ENCODE measurements at regions not wholly inside any gene's neighbourhood (a gene's known extent, or its start where the extent isn't known, plus 50 kb on each side); places are given as distances from the start of the nearest gene placed in this dataset.
"Not testable (repeated sequence)": the region's sequence is repeated elsewhere in the genome, so short reads cannot be mapped to it uniquely, and the experiment has no call there.

DNA sequence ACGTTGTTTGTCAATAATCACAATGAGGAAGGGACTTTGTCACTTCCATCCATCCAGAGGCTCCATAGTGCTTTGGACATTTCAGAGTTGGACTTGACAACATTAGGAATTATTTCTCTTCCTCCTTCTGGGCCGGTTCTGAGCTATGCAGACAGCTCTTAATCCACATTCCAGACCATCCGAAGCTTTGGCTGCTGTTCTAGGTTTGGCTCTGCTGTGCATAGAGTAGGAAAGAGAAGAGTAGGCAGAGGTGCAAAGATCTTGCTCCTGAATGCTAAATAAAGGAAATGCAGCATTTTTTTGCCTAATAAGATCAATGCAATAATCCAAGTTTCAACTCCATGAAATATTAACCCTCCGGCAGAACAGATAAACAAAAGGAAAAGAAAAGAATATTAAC is 216.3 kb upstream of the PRNP start:
- no peak for DNase-seq (ENCODE audit: low spot score)

DNA sequence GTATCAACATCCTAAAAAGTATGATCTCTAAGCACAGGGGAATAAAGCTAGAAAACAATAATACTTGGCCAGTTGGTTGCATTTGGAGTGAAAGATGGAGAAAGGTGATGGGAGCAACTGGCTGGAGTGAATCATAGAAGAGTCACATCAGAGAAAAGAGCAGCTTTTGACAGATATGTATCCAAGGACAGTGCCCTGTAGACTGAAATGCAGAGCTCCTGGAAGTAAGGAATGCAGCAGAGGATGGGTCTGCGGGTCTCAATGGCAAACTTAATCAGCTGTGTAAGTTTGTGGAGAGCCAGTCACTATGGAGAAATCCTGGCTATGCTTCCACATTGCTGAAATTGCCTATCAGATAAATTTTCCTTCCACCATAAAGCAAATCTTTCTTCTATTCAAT is 218.1 kb upstream of the PRNP start:
- no peak for DNase-seq (ENCODE audit: low spot score)

DNA sequence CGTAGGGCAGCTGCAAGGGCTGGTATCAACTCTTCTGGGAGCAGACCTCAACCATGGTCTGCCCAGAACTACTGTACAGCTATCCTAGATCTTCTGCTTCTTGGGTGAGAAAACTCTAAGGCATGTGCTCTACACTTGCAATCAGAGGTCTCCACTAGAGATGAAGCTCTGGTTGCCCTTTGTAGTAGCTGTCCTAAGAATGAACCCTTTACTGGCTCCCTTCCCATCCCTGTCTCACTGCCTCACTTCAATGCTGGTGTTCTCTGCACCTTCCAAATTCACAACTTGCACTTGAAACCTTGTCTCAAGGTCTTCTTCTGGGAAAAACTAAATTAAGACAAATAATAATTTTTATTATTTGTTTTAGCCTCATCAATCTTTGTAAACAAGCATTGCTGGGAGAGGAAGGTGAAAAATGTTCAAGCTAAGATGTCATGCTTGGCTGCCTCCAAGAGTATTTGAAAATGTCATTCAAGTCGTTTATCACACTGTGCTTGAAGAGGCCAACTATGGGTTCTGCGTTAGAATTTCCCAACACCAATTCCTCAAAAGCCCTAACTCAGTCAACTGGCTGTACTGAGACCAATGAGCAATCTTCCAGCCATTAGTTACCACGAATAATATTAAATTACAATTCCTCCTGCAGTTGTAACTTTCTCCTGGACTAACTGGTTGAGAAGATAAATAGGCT is 216.9 kb upstream of the ADRA1D start:
- no peak for DNase-seq (ENCODE audit: low spot score)

DNA sequence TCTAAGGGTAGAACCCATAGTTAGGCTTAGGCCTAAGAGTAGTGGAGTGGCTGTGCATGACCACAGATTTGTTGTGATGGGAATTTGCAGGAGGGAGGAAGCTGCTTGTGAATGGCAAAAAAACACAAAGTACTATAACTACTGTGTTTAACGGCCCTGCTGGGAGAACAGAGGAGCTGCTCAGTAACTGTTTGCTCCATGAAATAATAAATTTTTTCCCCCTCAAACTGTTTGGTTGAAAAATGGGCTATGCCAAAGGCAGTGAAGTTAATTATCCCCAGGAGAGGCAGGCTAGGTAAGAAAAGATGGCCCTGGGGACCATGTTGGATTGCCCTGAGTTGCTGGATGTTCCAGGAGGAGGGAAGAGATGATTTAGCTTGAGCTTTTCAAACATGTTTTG is 216.1 kb upstream of the ADRA1D start:
- DNase-seq (ENCODE audit: low spot score), result no peak

DNA sequence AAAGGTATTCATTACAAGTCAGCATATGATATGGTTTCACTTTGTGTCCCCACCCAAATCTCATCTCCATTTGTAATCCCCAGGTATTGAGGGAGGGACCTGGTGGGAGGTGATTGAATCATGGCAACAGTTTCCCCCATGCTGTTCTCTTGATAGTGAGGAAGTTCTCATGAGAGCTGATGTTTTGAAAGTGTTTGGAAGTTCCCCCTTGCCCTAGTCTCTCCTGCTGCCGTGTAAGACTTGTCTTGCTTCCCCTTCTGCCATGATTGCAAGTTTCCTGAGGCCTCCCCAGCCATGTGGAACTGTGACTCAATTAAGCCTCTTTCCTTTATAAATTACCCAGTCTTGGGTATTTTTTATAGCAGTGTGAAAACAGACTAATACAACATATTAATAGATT is 213.7 kb upstream of the ADRA1D start:
- DNase-seq (ENCODE audit: low spot score), result not testable (repeated sequence)

DNA sequence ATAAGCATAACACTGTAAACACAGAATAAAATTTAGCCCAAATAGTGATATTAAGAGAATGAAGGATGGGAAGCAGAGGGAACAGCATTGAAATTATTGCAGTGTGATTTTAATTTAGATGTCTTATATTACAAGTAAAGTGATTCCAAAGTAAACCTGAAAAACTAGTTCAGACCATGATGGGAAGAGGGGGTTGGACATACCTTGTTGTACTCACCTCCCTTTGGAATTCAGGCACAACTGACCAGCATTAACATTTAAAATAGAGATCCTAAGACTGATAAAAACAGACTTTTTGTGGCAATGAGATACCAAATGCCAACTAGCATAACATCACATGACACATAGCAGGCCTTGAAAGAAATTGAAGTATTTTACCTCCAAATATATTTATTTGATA is 210.0 kb upstream of the ADRA1D start:
- peak; percentile 40 for DNase-seq (ENCODE audit: low spot score)

DNA sequence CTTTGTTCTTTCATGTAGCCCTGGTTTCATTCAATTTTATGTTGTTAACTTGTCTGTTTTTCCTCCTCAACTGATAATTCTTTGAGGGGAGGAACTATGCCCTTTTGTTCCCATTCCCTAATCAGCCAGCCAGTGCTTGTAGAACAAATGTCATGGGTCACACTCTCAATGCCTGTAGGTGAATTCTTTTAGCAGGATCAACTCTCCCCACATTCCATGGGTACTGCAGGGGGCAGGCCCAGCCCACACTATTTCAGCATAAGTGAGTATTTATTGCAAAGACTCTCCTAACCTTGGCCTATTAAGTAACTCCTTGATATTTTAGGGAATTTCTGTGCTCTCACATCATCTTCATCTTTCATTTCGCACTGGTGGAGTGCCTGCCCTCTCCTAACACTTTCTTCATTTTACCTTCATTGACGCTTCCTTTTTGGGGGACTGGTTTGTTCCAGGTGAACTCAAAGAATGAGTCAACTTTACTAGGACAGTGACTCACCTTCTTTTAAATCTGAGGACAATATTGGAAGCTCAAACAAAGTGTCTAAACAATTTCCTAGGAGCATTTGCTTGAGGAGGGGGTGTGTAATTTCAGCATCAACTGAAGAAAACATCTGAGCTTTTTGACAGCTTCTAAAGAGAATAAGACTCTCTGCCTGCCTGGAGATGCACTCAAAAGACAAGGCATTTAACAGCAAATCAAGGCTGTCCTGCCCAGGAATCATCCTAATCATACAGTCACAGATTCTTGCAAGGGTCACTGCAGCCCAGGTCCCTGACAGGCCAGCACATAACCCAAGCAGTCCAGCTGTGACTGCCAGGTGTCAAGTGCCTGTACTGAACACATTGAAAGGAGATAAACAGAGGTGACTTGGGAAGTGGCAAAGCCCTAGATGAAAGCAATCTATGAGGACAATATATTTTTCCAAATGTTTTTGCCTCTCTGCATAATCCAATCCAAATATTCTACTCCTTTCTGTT is 208.8 kb upstream of the ADRA1D start:
- peak; percentile 26 for DNase-seq (ENCODE audit: low spot score)

DNA sequence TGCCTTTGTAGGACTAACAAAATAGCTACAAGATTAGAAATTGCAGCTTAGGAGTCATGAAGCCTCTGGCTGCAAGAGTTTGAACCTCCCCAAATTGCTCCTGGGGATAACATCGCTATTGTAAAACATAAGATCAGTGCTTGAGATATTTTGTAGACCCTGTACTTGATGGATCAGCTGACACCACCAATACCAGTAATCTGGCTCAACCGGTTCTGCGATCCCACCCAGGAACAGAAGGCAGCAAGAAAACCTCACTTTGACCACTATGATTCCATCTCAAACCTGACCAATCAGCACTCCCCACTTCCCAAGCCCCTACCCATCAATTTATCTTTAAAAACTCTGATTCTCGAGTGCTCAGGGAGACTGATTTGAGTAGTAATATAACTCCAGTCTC is 206.9 kb upstream of the ADRA1D start:
- DNase-seq (ENCODE audit: low spot score), result no peak

DNA sequence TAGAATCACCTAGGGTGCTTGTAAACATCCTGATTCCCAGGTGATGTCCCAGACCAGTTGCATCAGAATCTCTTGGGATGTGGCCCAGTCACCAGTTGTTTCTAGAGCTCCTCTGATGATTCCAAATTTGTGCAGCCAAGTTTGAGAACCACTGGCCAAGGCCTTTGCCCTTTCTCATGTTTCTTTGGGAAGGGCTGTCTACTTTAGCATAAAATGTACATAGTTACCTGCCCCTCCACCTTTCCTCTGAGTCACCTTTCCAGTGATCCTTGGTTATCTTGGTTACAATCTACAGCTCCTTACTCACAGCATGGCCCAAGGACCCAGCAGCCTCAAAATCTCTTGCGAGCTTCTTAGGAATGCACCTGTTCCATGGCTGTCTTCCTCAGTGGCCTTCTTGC is 206.2 kb upstream of the ADRA1D start:
- DNase-seq (ENCODE audit: low spot score), result peak; percentile 28

DNA sequence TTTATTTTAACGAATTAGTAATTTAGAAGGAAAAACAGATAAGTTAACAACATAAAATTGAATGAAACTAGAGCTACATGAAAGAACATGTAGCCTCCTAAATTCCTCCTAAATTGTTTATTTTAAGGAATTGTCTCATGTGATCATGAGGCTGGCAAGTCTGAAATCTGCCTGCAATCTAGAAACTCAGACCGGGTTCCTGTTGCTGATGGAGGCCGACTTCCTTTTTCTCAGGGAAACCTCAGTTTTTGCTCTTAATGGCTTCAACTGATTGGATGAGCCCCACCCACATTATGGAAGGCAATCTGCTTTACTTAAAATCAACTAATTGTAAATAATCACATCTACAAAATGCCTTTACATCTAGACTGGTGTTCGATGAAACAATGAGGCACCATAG is 205.0 kb upstream of the ADRA1D start:
- DNase-seq (ENCODE audit: low spot score), result no peak

DNA sequence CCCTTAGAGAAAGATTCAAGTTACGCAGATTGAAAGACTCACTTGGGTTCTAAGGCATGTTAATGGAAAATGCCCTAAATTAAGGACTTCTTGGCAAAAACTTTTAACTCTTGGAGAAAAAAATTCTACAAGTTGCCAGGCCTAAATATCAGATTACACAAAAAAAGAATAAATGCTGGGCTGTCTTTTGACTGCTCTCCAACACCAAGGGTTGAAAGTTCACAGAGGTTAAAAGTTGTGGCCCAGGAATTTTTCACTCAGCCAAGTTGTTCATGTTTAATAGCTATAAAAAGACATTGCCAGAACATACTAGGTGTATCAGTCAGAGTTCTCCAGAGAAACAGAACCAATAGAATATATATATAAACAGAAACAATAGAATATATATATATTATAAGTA is 204.3 kb upstream of the ADRA1D start:
- no peak for DNase-seq (ENCODE audit: low spot score)

DNA sequence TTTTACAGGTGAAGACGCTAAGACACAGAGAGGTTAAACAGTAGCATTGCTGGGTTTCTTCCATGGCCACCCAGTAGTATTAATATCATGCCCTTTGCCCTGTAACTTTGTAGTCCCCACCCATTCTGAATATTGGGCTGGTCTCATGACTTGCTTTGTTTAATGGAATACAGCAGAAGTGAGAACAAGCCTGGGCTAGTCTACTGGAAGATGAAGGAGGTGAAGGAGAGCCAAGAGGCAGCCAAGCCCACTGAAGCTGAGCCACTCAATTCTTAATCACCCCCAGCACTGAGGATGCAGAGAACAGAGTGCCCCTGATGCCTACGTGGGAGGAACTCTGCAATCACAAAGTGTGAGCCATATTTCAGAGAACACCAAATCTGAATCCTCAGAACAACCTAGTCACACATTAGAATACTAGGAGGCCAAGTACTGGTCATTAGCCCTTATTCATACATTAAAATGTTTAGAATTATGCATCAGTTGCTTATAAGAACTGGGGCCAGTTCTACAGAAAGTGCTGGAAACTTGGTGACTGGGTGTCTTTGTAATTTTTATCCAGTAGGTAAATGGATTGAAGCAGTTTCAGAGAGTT is 202.5 kb upstream of the ADRA1D start:
- DNase-seq (ENCODE audit: low spot score), result no peak

DNA sequence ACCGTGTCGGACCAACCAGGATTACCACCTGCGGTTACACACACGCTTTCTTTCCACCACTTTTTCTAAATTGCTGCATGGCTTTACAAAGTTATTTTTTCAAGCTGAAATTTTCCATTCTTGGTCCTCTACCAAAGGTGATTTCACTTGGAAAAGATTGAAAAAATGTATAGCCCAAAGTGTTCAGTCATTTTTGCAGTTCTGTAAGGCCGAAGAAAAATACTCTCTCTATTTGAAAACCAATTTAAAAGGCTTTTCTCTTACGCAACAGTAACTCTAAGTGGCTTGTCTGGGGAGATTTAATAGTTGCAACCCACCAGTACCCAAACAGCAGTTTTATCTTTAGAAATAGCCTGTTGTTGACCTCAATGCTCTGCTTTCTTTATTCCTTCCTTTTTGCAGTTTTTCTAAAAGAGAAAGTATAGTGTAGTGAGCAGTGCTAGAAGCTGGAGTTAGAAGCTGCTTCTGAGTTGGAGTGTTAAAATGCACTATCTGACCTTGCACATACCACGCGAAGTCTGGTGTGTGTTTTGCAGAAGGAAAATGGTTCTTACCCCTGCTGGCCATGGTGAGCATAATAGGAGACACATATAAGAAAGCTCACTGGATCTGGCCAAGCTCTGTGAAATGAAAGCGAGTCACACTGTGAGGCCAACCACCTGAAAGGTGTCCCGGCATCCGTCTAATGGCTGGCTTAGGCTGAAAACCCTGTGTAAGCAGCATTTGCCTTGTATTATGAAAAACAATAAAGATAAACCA is 201.0 kb upstream of the ADRA1D start:
- DNase-seq (ENCODE audit: low spot score), result peak; percentile 34

DNA sequence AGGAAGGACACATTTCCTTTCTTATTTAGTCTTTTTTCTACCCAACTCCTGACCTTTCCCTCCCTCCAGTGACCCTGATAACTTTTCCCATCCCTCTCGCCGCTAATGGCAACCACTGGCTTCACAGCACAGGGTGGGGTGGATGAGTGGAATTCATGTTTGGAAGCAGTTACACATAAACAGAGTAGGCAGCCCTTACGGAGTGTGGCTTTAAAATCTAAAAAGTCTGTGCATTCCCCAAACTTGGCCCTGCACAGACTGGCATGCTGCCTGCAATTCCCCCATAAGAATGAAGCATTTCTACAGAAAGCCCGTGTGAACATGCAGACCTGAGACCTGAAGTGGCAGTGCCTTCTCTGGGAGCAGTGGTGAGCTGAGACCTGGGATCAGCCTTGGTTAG is 196.7 kb upstream of the ADRA1D start:
- DNase-seq (ENCODE audit: low spot score), result no peak

DNA sequence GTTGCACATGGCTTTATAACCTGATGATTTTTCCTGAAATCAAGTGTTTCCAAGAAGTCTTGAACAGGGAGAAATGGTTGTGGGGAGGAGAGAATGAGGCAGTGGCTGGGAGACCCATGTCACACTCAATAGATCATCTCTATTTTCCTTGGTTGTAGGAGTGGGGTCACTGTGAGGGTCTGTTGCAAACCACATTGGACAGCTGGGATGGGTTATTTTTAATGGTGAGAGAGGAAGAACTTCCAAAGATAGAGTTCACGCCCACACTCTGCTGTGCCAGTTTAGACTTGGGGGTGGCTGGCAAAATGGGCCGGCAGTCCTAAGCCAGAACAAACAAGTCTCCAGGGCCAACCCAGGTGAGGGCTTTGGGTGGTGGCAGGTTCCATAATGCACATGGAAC is 196.2 kb upstream of the ADRA1D start:
- DNase-seq (ENCODE audit: low spot score), result no peak

DNA sequence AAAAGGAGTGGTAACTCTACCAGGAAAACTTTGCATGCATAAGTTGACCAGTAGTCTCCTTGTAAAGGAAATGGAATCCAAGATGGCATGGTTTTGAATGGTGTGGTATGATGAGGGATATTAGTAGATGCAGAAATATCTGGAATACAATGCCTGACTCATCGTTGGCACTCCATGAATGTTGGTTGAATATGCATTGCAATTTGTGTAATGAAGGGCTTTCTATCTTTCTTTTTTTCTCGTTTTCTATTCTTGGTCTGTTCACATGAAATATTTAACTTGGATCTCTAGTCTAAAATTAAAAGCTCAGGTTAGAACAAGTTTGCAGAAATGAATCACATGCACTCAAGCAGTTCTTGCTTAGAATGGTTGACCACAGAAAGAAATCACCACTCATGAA is 195.3 kb upstream of the ADRA1D start:
- DNase-seq (ENCODE audit: low spot score), result no peak

DNA sequence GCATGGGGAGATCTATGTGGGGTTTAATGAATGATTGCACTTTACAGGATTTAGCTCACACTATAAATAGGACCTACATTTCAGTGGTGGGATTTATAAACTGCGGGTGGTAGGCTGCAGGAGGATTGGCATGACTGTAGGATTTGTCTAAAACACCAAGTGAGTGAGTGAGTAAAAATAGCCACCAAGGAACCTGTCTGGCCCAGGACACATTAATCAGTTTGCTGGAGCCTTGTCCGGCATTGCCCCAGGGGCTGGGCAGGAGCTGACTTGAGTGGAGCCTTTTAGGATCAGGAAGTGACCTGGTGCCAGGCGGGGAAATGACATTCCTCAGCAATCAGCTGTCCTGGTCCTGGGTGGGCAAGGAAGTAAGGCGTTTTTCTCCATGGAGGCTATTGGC is 193.9 kb upstream of the ADRA1D start:
- DNase-seq (ENCODE audit: low spot score), result peak; percentile 13

DNA sequence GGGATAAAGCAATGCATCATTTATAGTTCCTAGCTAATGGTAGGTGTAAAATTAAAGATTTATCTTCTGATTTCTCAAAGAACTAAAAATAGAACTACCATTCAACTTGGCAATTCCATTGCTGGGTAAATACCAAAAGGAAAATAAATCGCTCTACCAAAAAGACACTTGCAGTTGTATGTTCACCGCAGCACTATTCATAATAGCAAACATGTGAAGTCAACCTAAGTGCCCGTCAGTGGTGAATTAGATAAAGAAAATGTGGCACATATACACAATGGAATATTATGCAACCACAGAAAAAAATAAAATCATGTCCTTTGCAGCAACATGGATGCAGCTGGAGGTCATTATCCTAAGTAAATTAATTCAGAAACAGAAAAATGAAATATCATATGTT is 192.8 kb upstream of the ADRA1D start:
- DNase-seq (ENCODE audit: low spot score), result no peak

DNA sequence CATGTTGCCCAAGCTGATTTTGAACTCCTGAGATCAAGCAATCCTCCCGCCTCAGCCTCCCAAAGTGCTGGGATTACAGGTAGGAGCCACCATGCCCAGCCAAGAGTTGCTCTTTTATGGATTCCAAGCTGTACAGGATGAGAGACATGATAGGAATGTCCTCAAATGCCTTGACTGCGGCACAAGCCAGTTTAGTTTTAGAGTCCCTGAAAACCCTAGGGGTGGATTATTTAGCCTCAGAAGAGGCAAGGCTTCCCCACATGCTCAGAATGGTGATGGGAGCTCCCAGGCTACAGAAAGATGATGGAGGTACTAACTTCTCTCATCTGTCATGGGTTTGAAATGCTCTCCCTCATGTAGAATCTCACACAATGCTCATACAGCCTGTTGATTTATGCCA is 192.1 kb upstream of the ADRA1D start:
- no peak for DNase-seq (ENCODE audit: low spot score)

DNA sequence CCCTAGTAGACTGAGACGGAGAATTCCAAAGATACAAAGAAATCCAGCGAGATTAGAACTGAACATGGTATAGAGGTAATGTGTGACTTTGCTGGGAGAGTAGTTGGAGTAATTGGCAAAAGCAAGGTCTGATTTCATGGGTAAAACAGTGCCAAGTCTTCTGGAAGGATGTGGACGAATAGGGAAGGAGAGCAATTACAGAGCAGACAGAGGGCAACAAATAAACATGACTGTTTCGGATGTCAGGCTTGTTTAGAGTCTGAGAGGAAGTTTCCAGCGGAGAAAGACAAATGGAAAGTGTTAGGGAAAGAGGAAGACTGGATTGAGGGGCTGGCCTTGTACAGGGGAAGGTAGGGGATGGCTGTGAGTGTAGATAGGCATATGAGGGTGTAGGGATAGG is 190.4 kb upstream of the ADRA1D start:
- DNase-seq (ENCODE audit: low spot score), result no peak

DNA sequence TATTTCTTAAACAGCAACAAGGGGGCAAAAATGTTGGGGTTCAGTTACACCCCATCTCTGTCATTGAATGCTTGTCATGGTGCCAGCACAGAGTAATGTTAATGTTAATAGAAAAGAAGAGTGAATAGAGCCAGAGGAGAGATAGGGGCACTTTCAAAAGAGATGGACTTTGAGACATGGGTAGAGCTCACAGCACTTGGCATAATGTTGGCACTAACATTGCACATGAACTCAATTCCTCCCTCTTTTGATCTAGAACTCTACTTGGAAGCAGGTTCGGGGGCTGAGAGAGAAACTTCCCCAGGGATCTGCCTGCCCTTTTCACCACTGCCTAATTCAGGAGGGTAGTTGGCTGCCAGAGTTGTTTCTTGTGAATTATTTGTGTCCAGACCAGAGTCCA is 188.0 kb upstream of the ADRA1D start:
- no peak for DNase-seq (ENCODE audit: low spot score)
